HEK293 (cell line): ENCODE measurements at regions not wholly inside any gene's neighbourhood (a gene's known extent, or its start where the extent isn't known, plus 50 kb on each side); places are given as distances from the start of the nearest gene placed in this dataset.

ENCODE experiments used
- CTCF ChIA-PET: fragments of 350-600 bp; formaldehyde crosslinking; extraction: SDS; loops from one replicate; lab custom pipeline; 2021; ENCODE audit warnings: antibody characterized with exemption; lab: Yijun Ruan, JAX
- POLR2A ChIA-PET: fragments of 300-600 bp; formaldehyde crosslinking; extraction: SDS; loops from one replicate; lab custom pipeline; 2020; ENCODE audit warnings: antibody characterized with exemption, inconsistent platforms; lab: Yijun Ruan, JAX
- H3K27ac ChIP-seq: fragments of 200-500 bp; sonication (Bioruptor generic); 2 replicates; pipeline ENCODE4 v1.5.1; 2014; ENCODE audit warnings: low read depth, low read length, control low read depth, inconsistent platforms; ENCODE audit errors: extremely low read depth
- H3K36me3 ChIP-seq, 2 experiments: fragments of 200-500 bp in 1 of 2; sonication (Bioruptor generic) in 1 of 2; 1 replicate in 1 of 2; 2 replicates in 1 of 2; pipeline ENCODE4 v1.5.1; 2014 to 2017; ENCODE audit warnings: inconsistent platforms in 2 of 2, low read length in 2 of 2; ENCODE audit not compliant: control insufficient read depth in 2 of 2, insufficient read depth in 1 of 2
- H3K4me1 ChIP-seq: fragments of 200-500 bp; sonication (Bioruptor generic); 2 replicates; pipeline ENCODE4 v1.5.1; 2014; ENCODE audit warnings: mild to moderate bottlenecking, low read length, inconsistent platforms; ENCODE audit not compliant: control insufficient read depth, insufficient read depth
- H3K4me3 ChIP-seq: 2 replicates; pipeline ENCODE4 v1.5.1; 2011; ENCODE audit warnings: low read depth, mild to moderate bottlenecking, control low read depth, low read length, moderate library complexity
- H3K9me3 ChIP-seq: fragments of 200-500 bp; sonication (Bioruptor generic); 2 replicates; pipeline ENCODE4 v1.5.1; 2014; ENCODE audit warnings: low read depth, low read length, inconsistent platforms; ENCODE audit not compliant: control insufficient read depth, insufficient read depth
- ELK4 ChIP-seq: IDR thresholded peaks from 2 replicates; pipeline ENCODE4 v1.6.1; 2011; ENCODE audit warnings: mild to moderate bottlenecking, low read depth, low read length, borderline replicate concordance
- FEZF1 ChIP-seq: fragments of 450-650 bp; formaldehyde crosslinking; IDR thresholded peaks from 2 replicates; pipeline ENCODE4 v1.5.1; 2016; ENCODE audit warnings: missing biosample characterization, missing genetic modification characterization
- PRDM2 ChIP-seq: fragments of 450-650 bp; formaldehyde crosslinking; IDR thresholded peaks from 2 replicates; pipeline ENCODE4 v1.5.1; 2016; ENCODE audit warnings: missing biosample characterization, missing genetic modification characterization, borderline replicate concordance
- REPIN1 ChIP-seq: fragments of 450-650 bp; formaldehyde crosslinking; IDR thresholded peaks from 2 replicates; pipeline ENCODE4 v1.5.1; 2017; ENCODE audit warnings: missing biosample characterization, missing genetic modification characterization, low read depth
- ZBTB17 ChIP-seq: fragments of 450-650 bp; formaldehyde crosslinking; IDR thresholded peaks from 2 replicates; pipeline ENCODE4 v1.5.1; 2016; ENCODE audit warnings: missing biosample characterization, missing genetic modification characterization
- ZBTB21 ChIP-seq: fragments of 450-650 bp; formaldehyde crosslinking; IDR thresholded peaks from 2 replicates; pipeline ENCODE4 v1.5.1; 2017; ENCODE audit warnings: missing biosample characterization, missing genetic modification characterization
- ZBTB6 ChIP-seq: fragments of 450-650 bp; formaldehyde crosslinking; IDR thresholded peaks from 2 replicates; pipeline ENCODE4 v1.5.1; 2017; ENCODE audit warnings: missing biosample characterization, missing genetic modification characterization
- ZNF132 ChIP-seq: fragments of 450-650 bp; formaldehyde crosslinking; IDR thresholded peaks from 2 replicates; pipeline ENCODE4 v1.5.1; 2017; ENCODE audit warnings: missing biosample characterization, missing genetic modification characterization, borderline replicate concordance
- ZNF133 ChIP-seq: fragments of 450-650 bp; formaldehyde crosslinking; IDR thresholded peaks from 2 replicates; pipeline ENCODE4 v1.5.1; 2016; ENCODE audit warnings: missing biosample characterization, missing genetic modification characterization
- ZNF146 ChIP-seq: fragments of 450-650 bp; formaldehyde crosslinking; IDR thresholded peaks from 2 replicates; pipeline ENCODE4 v1.5.1; 2016; ENCODE audit warnings: missing biosample characterization, missing genetic modification characterization
- ZNF174 ChIP-seq: fragments of 450-650 bp; formaldehyde crosslinking; IDR thresholded peaks from 2 replicates; pipeline ENCODE4 v1.5.0; 2017; ENCODE audit warnings: missing biosample characterization, mild to moderate bottlenecking, missing genetic modification characterization
- ZNF664 ChIP-seq: fragments of 450-650 bp; formaldehyde crosslinking; IDR thresholded peaks from 2 replicates; pipeline ENCODE4 v1.5.1; 2016; ENCODE audit warnings: missing biosample characterization, missing genetic modification characterization
- ZNF791 ChIP-seq: fragments of 450-650 bp; formaldehyde crosslinking; IDR thresholded peaks from 2 replicates; pipeline ENCODE4 v1.5.1; 2016; ENCODE audit warnings: missing biosample characterization, missing genetic modification characterization
- ZNF830 ChIP-seq: fragments of 450-650 bp; IDR thresholded peaks from 2 replicates; pipeline ENCODE4 v1.5.0; 2018; ENCODE audit warnings: missing biosample characterization, missing genetic modification characterization, low read depth, mild to moderate bottlenecking, moderate library complexity
- ZNF837 ChIP-seq: fragments of 450-650 bp; formaldehyde crosslinking; IDR thresholded peaks from 2 replicates; pipeline ENCODE4 v1.5.1; 2016; ENCODE audit warnings: missing biosample characterization, missing genetic modification characterization
- ZSCAN16 ChIP-seq: fragments of 450-650 bp; formaldehyde crosslinking; IDR thresholded peaks from 2 replicates; pipeline ENCODE4 v1.5.1; 2016; ENCODE audit warnings: missing biosample characterization, missing genetic modification characterization
- TF ChIP-seq, protein P1 (sequence below): fragments of 450-650 bp; formaldehyde crosslinking; IDR thresholded peaks from 2 replicates; pipeline ENCODE4 v1.5.1; 2016; ENCODE audit warnings: missing biosample characterization, missing genetic modification characterization, borderline replicate concordance
- TF ChIP-seq, protein P2 (sequence below): fragments of 450-650 bp; IDR thresholded peaks from 2 replicates; pipeline ENCODE4 v1.5.1; 2018; ENCODE audit warnings: missing biosample characterization, mild to moderate bottlenecking, missing genetic modification characterization
- TF ChIP-seq, protein P3 (sequence below): fragments of 450-650 bp; formaldehyde crosslinking; IDR thresholded peaks from 2 replicates; pipeline ENCODE4 v1.5.1; 2016; ENCODE audit warnings: missing biosample characterization, missing genetic modification characterization

GRCh38 chr6:132017942-132018341 lies 66.8 kb upstream of the CCN2 start (continued):
- no peak for TF ChIP-seq ZNF174 (tag by site-specific recombination)
- TF ChIP-seq, protein P1, sequence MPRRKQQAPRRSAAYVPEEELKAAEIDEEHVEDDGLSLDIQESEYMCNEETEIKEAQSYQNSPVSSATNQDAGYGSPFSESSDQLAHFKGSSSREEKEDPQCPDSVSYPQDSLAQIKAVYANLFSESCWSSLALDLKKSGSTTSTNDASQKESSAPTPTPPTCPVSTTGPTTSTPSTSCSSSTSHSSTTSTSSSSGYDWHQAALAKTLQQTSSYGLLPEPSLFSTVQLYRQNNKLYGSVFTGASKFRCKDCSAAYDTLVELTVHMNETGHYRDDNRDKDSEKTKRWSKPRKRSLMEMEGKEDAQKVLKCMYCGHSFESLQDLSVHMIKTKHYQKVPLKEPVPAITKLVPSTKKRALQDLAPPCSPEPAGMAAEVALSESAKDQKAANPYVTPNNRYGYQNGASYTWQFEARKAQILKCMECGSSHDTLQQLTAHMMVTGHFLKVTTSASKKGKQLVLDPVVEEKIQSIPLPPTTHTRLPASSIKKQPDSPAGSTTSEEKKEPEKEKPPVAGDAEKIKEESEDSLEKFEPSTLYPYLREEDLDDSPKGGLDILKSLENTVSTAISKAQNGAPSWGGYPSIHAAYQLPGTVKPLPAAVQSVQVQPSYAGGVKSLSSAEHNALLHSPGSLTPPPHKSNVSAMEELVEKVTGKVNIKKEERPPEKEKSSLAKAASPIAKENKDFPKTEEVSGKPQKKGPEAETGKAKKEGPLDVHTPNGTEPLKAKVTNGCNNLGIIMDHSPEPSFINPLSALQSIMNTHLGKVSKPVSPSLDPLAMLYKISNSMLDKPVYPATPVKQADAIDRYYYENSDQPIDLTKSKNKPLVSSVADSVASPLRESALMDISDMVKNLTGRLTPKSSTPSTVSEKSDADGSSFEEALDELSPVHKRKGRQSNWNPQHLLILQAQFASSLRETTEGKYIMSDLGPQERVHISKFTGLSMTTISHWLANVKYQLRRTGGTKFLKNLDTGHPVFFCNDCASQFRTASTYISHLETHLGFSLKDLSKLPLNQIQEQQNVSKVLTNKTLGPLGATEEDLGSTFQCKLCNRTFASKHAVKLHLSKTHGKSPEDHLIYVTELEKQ (tag by site-specific recombination), result no peak
- TF ChIP-seq, all 188 proteins: peak for 0

DNA sequence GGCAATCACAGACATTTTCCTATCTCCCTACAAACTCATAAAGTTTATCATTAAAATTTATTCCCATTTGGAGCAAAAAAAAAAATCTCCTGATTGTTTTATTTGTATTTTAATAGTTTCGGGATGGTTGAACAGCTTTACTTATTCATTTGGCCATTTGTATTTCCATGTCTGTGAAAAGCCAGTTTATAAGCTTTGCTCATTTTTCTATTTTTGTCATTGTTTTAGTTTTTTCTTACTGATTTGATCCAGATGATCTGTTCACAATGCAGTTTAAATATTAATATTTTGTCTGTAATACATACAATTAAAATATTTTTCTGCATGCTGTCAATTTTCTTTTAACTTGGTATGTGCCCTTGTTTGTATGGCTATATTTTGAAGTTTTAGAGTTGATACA lies 65.2 kb upstream of the CCN2 start:
- Histone ChIP-seq H3K9me3 (no peaks in the 10 kb centered on the region), H3K27ac (no peak overlapping the region), H3K4me3 (no peak overlapping the region), H3K4me1 (no peaks in the 10 kb centered on the region), H3K36me3 (no peaks in the 10 kb centered on the region)
- CTCF ChIA-PET, result interaction anchor here (0.7 kb wide), 1 partner anchor 10 kb away, joined by 3 read pairs; no protein-coding TSS in a partner anchor
- POLR2A ChIA-PET, result interaction anchor here (1.3 kb wide), 1 partner anchor 65 kb away, joined by 3 read pairs; the partner anchor contains the start of gene CCN2
- TF ChIP-seq ZBTB21 (no peak), ZNF132 (tag by site-specific recombination) (no peak), ZNF837 (tag by site-specific recombination) (no peak), ZBTB17 (no peak), ZNF830 (tag by site-specific recombination) (no peak), ZBTB6 (tag by site-specific recombination) (no peak), PRDM2 (tag by site-specific recombination) (no peak), ZNF133 (no peak), REPIN1 (tag by site-specific recombination) (no peak), ZNF791 (tag by site-specific recombination) (no peak), ZSCAN16 (tag by site-specific recombination) (no peak), ZNF146 (tag by site-specific recombination) (no peak), FEZF1 (tag by site-specific recombination) (no peak), ELK4 (no peak), ZNF664 (no peak)
- TF ChIP-seq, protein P2, sequence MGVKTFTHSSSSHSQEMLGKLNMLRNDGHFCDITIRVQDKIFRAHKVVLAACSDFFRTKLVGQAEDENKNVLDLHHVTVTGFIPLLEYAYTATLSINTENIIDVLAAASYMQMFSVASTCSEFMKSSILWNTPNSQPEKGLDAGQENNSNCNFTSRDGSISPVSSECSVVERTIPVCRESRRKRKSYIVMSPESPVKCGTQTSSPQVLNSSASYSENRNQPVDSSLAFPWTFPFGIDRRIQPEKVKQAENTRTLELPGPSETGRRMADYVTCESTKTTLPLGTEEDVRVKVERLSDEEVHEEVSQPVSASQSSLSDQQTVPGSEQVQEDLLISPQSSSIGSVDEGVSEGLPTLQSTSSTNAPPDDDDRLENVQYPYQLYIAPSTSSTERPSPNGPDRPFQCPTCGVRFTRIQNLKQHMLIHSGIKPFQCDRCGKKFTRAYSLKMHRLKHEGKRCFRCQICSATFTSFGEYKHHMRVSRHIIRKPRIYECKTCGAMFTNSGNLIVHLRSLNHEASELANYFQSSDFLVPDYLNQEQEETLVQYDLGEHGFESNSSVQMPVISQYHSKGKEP (tag by site-specific recombination), result no peak
- TF ChIP-seq, protein P3, sequence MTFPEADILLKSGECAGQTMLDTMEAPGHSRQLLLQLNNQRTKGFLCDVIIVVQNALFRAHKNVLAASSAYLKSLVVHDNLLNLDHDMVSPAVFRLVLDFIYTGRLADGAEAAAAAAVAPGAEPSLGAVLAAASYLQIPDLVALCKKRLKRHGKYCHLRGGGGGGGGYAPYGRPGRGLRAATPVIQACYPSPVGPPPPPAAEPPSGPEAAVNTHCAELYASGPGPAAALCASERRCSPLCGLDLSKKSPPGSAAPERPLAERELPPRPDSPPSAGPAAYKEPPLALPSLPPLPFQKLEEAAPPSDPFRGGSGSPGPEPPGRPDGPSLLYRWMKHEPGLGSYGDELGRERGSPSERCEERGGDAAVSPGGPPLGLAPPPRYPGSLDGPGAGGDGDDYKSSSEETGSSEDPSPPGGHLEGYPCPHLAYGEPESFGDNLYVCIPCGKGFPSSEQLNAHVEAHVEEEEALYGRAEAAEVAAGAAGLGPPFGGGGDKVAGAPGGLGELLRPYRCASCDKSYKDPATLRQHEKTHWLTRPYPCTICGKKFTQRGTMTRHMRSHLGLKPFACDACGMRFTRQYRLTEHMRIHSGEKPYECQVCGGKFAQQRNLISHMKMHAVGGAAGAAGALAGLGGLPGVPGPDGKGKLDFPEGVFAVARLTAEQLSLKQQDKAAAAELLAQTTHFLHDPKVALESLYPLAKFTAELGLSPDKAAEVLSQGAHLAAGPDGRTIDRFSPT, result no peak
